ENCODE measurements at regions not wholly inside any gene's neighbourhood (a gene's known extent, or its start where the extent isn't known, plus 50 kb on each side); places are given as distances from the start of the nearest gene placed in this dataset.
"Not testable (repeated sequence)": the region's sequence is repeated elsewhere in the genome, so short reads cannot be mapped to it uniquely, and the experiment has no call there.

DNA sequence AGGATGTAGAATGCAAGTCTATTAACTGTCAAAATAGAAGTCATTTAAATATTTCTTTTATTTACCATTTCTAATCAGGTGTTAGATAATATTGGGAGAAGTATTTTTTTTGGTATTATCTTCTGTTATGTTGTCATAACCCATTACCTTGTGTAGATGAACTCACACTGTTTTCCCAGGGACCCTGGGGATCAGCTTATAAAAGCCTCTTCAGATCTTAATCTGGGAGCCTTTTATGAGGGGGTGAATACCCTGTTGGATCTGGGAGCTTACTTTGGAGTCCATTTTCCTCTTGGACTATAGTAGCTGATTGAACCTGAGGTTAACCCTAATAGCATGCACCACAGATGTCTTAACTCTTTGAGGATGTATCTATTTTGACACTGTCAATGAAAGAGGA is 176.3 kb upstream of the ATP2B1 start:
- no peak for DNase-seq (ENCODE audit: low spot score)

DNA sequence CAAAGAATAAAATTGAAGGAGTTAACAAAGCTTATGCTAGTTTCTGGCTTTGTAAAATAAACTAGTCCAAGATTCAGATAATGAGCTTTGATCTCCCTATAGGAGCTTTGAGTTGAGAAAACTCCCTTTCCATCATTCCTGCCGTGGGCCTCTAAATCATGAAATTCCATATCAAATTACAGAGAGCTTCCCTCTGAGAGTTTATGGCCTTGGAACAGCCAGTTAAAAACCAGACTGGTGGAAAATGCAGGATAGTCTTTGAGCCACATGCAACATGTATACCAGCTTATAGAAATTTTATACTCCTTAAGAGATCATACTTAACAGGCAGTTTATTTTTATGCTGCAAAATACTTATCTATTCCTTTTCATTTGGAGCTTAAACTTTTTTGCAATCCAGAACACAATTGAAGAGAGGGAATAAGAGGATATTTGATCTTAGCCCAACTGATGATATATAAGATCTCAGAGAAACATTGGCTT is 175.8 kb upstream of the ATP2B1 start:
- DNase-seq (ENCODE audit: low spot score) = no peak

GRCh38 chr12:89883630-89884389 is 175.2 kb upstream of the ATP2B1 start:
- no peak for DNase-seq (ENCODE audit: low spot score)

DNA sequence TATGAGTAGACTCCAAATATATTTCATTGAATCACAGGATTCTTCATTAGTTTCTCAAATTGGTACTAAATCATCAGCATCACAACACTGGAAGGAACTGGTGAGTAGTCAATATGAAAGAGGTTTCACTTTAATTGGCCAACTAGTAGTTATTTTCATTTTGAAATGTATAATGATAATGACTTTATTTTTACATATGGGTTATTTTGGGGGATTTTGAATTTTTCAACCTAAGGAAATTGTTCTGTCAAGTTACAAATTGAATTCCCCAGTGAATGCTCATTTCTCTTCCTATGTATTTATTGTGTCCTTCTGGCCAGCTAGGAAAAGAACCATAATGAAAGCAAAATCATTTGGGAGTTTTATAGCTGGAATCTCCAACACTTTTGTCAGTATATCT is 174.2 kb upstream of the ATP2B1 start:
- no peak for DNase-seq (ENCODE audit: low spot score)

GRCh38 chr12:89882050-89882449 is 173.4 kb upstream of the ATP2B1 start:
- no peak for DNase-seq (ENCODE audit: low spot score)

DNA sequence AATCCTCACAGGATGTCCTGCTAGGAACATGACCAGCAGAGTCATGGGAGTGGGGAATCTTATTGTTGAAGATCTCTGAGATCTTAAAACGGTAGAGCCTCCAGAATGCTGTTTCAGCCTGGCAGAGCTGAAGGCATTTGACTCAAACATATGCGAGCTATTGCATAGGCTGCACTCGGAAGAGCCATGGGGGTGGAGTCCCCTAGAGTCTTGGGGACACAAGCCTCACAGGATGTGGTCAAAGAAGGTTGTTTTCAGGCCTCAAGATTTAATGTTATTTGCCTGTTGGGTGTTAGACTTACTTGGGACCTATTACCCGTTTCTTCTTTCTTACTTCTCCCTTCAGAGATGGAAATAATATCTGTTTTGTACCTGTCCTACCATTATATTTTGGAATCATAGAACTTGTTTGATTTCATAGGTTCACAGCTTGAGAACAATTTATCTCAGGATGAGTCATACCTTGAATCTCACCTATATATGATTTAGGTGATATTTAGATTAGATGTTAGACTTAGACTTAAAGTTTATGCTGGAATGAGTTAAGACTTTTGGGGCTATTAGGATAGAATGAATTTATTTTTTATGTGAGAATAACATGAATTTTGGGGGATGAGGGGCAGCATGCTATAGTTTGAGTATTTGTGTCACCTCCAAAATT is 172.2 kb upstream of the ATP2B1 start:
- no peak for DNase-seq (ENCODE audit: low spot score)

DNA sequence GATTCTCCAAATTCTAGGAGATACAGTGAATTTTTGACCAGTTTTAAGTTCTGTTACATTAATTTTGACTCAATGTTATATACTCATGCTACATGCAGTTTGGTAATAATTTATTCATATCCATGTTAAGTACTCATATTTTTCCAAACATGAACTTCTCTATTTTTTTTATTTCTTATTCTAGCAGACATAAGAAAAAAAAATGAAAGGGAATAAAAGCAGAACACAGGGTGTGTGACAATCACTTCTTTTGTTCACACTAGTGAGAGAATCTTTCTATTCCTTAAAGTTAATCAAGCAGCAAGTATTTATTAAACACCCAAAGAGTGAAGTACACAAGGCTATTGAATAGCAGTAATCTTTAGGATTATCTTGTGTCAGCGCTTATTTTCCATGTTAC is 171.1 kb upstream of the ATP2B1 start:
- DNase-seq (ENCODE audit: low spot score) = no peak

- DNase-seq (ENCODE audit: low spot score) = no peak
Observed at GRCh38 chr12:89878950-89879349, 170.3 kb upstream of the ATP2B1 start.

DNA sequence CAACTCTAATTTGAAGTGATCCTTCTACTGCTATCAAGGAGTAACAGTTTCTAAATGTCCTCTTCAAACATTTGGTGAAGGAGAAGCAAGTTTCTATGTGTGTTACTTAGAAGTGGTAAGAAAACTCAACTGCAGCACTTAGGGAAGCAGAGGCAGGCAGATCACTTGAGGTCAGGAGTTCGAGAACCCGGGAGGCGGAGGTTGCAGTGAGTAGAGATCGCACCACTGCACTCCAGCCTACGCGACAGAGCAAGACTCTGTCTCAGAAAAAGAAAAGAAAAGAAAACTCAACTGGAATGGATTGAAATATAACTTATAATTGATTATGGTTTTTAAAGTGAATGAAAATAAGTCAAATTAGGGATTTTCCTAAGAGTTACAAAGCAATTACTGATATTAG is 169.7 kb upstream of the ATP2B1 start:
- no peak for DNase-seq (ENCODE audit: low spot score)

- DNase-seq (ENCODE audit: low spot score) = no peak
Observed at GRCh38 chr12:89877671-89878070, 169.0 kb upstream of the ATP2B1 start.

GRCh38 chr12:89877136-89877535 is 168.5 kb upstream of the ATP2B1 start:
- DNase-seq (ENCODE audit: low spot score) = no peak

DNA sequence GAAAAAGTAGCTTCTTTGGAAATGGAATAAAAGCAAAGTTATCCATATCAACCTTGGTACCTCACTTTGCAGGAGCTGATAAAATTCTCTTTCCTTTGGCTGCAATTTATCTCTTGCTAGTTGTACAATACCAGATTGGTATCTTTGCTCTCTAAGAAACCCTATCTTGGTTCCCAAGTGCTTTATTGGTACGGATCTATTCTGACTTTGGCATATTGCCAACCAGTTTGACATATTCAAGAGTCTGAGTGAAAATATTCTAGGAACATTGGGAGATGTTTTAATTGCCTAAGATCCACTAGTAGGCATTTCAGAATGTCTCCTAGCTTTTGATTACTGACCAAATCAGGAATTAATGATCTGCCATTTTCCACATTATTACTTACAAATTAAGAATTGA is 167.2 kb upstream of the ATP2B1 start:
- no peak for DNase-seq (ENCODE audit: low spot score)

- no peak for DNase-seq (ENCODE audit: low spot score)
Observed at GRCh38 chr12:89875225-89875624, 166.6 kb upstream of the ATP2B1 start.

GRCh38 chr12:89874146-89874545 is 165.5 kb upstream of the ATP2B1 start:
- no peak for DNase-seq (ENCODE audit: low spot score)

GRCh38 chr12:89873745-89874144 is 165.1 kb upstream of the ATP2B1 start:
- DNase-seq (ENCODE audit: low spot score) = no peak

GRCh38 chr12:89872922-89873630 is 164.4 kb upstream of the ATP2B1 start:
- DNase-seq (ENCODE audit: low spot score) = no peak

DNA sequence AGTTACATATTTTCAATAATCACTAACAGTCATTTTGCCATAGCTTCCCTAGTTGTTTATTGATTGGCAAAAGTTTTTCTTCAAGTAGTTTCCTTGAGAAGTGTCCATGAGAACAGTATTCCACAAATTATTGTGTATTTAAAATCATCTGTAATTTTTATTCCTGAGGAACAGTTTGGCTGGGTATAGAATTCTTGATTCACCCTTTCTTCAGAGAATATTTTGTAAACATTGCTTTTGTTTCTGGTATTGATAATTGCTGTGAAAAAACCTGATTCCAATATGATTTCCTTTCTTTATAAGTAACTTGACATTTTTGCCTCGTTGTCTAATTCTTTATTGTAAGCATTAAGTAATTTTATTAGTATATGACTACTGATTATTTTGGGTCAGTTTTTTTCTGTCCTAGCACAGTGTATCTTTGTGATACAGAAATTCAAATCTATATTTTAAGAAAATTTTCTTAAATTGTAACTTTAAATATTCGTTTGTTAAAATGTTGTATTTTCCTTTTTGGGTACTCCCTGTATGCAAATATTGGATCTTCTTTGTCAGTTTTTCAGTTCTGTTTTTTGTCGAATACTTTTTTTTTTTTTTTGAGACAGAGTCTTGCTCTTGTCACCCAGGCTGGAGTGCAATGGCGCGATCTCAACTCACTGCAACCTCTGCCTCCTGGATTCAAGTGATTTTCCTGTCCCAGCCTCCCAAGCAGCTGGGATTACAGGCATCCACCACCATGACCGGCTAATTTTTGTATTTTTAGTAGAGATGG is 162.0 kb upstream of the ATP2B1 start:
- DNase-seq (ENCODE audit: low spot score) = no peak

DNA sequence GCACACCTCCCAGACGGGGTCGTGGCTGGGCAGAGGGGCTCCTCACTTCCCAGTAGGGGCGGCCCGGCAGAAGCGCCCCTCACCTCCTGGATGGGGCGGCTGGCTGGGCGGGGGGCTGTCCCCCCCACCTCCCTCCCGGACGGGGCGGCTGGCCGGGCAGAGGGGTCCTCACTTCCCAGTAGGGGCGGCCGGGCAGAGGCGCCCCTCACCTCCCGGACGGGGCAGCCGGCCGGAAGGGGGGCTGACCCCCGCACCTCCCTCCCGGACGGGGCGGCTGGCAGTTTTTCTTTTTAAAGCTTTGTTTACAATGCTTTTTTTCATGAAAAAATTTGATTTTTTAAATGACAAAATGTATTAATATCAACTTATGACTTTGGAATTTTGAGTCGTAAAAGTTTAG is 159.0 kb upstream of the ATP2B1 start:
- DNase-seq (ENCODE audit: low spot score) = not testable (repeated sequence)

DNA sequence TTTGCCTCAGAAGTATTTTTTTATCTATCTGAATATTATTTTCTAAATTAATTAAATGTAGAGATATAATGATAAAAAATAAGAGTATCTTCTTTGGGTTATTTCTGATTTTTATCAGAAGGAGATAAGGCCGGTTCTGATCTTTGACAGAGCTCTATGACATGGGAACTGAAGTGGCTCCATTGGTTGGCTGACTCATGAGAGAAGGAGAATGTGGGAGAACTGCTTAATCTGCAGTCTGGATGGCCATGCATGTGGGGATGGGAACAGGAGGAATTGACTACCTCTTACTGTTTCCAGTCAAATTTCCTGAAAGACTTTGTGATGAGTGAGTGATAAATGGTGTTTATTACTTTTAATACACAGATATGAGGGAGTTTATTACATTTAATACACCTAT is 155.8 kb upstream of the ATP2B1 start:
- DNase-seq (ENCODE audit: low spot score) = no peak

- DNase-seq (ENCODE audit: low spot score) = no peak
Observed at GRCh38 chr12:89863968-89864367, 155.3 kb upstream of the ATP2B1 start.

DNA sequence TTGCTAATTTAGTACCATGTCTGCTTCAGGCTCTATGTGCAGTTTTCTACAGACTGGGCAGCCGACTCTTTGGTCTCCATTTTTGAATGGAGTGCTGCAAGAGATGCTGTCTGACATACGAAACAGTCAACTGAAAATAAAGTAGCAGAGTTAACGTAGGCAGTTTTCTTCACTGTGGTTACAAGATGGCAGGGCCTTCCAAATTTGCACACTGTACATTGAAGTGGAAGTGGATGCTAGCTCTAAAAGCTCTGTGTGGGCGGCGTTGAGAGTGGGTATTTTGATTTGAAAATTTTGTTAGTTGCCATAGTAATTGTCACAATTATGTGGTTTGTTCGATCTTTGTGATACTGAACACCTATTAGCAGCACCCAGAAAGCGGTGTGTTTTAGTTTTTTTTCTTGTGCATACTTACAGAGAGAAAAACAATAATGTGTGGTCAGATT is 154.9 kb upstream of the ATP2B1 start:
- no peak for DNase-seq (ENCODE audit: low spot score)
